A673 (cell line): ENCODE measurements at regions not wholly inside any gene's neighbourhood (a gene's known extent, or its start where the extent isn't known, plus 50 kb on each side); places are given as distances from the start of the nearest gene placed in this dataset.

ENCODE experiments used
- EZH2 ChIP-seq: fragments of 200-600 bp; sonication (generic); IDR thresholded peaks from 2 replicates; pipeline ENCODE4 v1.6.1; 2017; ENCODE audit warnings: borderline replicate concordance, low read depth, mild to moderate bottlenecking, mixed read lengths, antibody characterized with exemption, low read length; ENCODE audit not compliant: poor library complexity, severe bottlenecking
- TF ChIP-seq, protein P1 (sequence below): fragments of 300-800, 200-600 bp; sonication (generic); conservative IDR thresholded peaks from 2 replicates; pipeline ENCODE4 v1.5.1; 2017; ENCODE audit warnings: low read depth, mild to moderate bottlenecking, antibody characterized with exemption, low read length, moderate library complexity, mixed read lengths

DNA sequence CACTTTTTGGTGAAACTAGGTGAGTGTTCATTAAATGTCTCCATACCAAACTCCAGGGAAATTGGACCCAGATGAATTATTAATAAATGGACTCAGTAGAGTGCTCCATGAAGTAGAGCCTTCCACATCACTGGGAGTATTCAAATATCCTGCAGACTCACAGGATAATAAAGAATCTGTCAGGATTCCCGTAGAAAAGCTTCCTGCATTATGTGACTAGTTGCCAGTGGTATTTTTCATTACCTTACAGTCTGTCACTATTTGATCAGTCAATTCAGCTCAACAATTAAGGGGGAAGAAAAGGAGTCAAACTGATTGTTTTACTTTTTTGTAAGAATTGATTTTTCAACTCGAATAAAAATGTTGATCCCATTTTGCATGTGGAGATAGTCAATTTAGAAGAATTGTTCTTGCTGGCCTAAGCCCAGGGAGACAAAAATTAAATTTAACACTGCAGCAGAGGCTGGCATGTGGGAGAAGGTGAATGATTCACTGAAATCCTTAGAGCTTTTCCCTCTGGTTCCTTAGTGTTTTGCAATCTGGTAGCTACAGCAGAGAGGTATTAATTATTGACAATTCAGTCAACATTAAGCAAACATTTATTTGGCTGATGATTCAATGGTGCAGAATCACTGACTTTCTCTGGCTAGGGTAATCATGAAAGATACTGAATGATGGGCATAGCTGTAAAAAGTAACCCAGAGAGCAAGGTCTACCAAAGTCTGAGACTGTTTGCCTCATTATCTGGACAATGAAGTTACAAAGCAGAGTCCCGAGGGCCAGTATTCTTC is 442.4 kb downstream of the CD83 start:
- TF ChIP-seq, protein P1, sequence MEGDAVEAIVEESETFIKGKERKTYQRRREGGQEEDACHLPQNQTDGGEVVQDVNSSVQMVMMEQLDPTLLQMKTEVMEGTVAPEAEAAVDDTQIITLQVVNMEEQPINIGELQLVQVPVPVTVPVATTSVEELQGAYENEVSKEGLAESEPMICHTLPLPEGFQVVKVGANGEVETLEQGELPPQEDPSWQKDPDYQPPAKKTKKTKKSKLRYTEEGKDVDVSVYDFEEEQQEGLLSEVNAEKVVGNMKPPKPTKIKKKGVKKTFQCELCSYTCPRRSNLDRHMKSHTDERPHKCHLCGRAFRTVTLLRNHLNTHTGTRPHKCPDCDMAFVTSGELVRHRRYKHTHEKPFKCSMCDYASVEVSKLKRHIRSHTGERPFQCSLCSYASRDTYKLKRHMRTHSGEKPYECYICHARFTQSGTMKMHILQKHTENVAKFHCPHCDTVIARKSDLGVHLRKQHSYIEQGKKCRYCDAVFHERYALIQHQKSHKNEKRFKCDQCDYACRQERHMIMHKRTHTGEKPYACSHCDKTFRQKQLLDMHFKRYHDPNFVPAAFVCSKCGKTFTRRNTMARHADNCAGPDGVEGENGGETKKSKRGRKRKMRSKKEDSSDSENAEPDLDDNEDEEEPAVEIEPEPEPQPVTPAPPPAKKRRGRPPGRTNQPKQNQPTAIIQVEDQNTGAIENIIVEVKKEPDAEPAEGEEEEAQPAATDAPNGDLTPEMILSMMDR: no peak
- no peak for TF ChIP-seq EZH2
